ENCODE measurements at regions not wholly inside any gene's neighbourhood (a gene's known extent, or its start where the extent isn't known, plus 50 kb on each side); places are given as distances from the start of the nearest gene placed in this dataset.

DNA sequence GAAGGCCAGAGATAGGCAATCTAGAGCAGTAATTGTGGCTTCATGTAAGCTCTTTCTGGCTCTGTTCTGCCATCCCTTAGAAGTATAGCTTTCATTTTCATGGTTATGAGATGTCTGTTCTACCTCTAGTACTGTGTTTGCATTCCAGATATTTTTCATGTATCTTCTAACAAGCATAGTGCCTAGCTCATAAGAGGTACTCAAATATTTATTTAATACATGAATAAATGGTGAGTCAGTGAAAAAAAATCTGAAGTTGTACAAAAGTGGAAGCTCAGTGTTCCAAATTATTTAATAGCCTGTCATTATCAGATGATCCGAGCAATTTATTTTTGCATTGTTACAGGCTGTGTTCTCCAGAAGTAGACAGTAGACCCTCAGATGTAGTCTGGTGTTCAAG is 64.3 kb downstream of the OXSM start:
- H3K4me3 ChIP-seq (ENCODE audit: control insufficient read depth in 2 of 3, extremely low read depth in 1 of 3, insufficient read depth in 2 of 3, low read depth in 1 of 3, low read length in 3 of 3): no peak overlapping the region
- no peaks in the 10 kb centered on the region for H4K20me1 ChIP-seq (ENCODE audit: control insufficient read depth, extremely low read depth, insufficient read depth, low read length)
- no peaks in the 10 kb centered on the region for H3K79me2 ChIP-seq (ENCODE audit: control insufficient read depth, insufficient read depth, low read length)
- H3K9ac ChIP-seq (ENCODE audit: control insufficient read depth, extremely low read depth, insufficient read depth, low read length): no peak overlapping the region
- H3K27me3 ChIP-seq (ENCODE audit: control insufficient read depth, extremely low read depth, insufficient read depth, low read length): no peaks in the 10 kb centered on the region
- FAIRE-seq: no peak
- peaks cover 5% of the 10 kb centered on the region for H3K4me1 ChIP-seq (ENCODE audit: control insufficient read depth, extremely low read depth, insufficient read depth, low read length)
- H3K9me1 ChIP-seq (ENCODE audit: control insufficient read depth, extremely low read depth, insufficient read depth, low read length): no peaks in the 10 kb centered on the region
- H3K27ac ChIP-seq (ENCODE audit: control insufficient read depth, insufficient read depth, low read length): no peak overlapping the region
- no peaks in the 10 kb centered on the region for H3K36me3 ChIP-seq (ENCODE audit: control insufficient read depth in 2 of 2, extremely low read depth in 1 of 2, insufficient read depth in 2 of 2, low read length in 2 of 2)
- dilution Hi-C loops (cut with MboI; ENCODE audit: extremely low pct_ligation_motif_present, low sequenced_read_pairs): no loop called here
- no peak for DNase-seq (ENCODE audit: low read depth, low spot score)
- no peak overlapping the region for H2AFZ ChIP-seq (ENCODE audit: control insufficient read depth, low read length)
- no peak for TF ChIP-seq EZH2 (IDR thresholded peaks at IDR 0.05; ENCODE audit: low read length)
- TF ChIP-seq, protein P1, sequence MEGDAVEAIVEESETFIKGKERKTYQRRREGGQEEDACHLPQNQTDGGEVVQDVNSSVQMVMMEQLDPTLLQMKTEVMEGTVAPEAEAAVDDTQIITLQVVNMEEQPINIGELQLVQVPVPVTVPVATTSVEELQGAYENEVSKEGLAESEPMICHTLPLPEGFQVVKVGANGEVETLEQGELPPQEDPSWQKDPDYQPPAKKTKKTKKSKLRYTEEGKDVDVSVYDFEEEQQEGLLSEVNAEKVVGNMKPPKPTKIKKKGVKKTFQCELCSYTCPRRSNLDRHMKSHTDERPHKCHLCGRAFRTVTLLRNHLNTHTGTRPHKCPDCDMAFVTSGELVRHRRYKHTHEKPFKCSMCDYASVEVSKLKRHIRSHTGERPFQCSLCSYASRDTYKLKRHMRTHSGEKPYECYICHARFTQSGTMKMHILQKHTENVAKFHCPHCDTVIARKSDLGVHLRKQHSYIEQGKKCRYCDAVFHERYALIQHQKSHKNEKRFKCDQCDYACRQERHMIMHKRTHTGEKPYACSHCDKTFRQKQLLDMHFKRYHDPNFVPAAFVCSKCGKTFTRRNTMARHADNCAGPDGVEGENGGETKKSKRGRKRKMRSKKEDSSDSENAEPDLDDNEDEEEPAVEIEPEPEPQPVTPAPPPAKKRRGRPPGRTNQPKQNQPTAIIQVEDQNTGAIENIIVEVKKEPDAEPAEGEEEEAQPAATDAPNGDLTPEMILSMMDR (optimal IDR thresholded peaks at IDR 0.05 in 1 of 3, IDR thresholded peaks at IDR 0.05 in 1 of 3, conservative IDR thresholded peaks at IDR 0.05 in 1 of 3; ENCODE audit: extremely low read depth in 1 of 3, insufficient read depth in 2 of 3, low read length in 3 of 3): no peak
- no peaks in the 10 kb centered on the region for H3K9me3 ChIP-seq (ENCODE audit: control insufficient read depth, low read depth, low read length)
- no peak overlapping the region for H3K4me2 ChIP-seq (ENCODE audit: control insufficient read depth, extremely low read depth, insufficient read depth, low read depth, low read length)

DNA sequence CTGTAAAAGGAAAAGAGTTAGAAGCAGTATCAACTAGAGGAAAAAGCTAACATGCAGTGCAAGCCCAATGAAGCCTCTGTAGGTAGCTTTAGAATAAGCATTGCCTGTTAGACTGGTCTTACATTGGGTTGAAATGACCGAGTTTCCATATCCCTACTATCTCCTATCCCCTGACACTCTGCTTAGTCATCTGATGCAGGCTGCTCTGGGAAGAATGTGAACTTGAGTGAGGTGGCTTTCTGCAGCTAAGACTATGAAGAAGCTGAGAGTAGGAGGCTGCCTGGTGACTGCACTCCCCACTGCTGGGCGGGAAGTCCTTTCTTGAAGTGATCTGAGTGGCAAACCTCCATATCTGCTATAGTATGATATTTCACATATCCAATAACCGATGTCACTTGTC is 64.7 kb downstream of the OXSM start:
- Histone ChIP-seq H3K27me3 (ENCODE audit: control insufficient read depth, extremely low read depth, insufficient read depth, low read length) (no peaks in the 10 kb centered on the region), H3K27ac (ENCODE audit: control insufficient read depth, insufficient read depth, low read length) (no peak overlapping the region), H3K36me3 (ENCODE audit: control insufficient read depth in 2 of 2, extremely low read depth in 1 of 2, insufficient read depth in 2 of 2, low read length in 2 of 2) (no peaks in the 10 kb centered on the region), H3K4me3 (ENCODE audit: control insufficient read depth in 2 of 3, extremely low read depth in 1 of 3, insufficient read depth in 2 of 3, low read depth in 1 of 3, low read length in 3 of 3) (no peak overlapping the region), H3K79me2 (ENCODE audit: control insufficient read depth, insufficient read depth, low read length) (no peaks in the 10 kb centered on the region), H4K20me1 (ENCODE audit: control insufficient read depth, extremely low read depth, insufficient read depth, low read length) (no peaks in the 10 kb centered on the region), H3K9me1 (ENCODE audit: control insufficient read depth, extremely low read depth, insufficient read depth, low read length) (no peaks in the 10 kb centered on the region), H3K4me2 (ENCODE audit: control insufficient read depth, extremely low read depth, insufficient read depth, low read depth, low read length) (no peak overlapping the region), H3K4me1 (ENCODE audit: control insufficient read depth, extremely low read depth, insufficient read depth, low read length) (peaks cover 4% of the 10 kb centered on the region), H3K9ac (ENCODE audit: control insufficient read depth, extremely low read depth, insufficient read depth, low read length) (no peak overlapping the region), H2AFZ (ENCODE audit: control insufficient read depth, low read length) (no peak overlapping the region), H3K9me3 (ENCODE audit: control insufficient read depth, low read depth, low read length) (no peaks in the 10 kb centered on the region)
- dilution Hi-C loops (cut with MboI; ENCODE audit: extremely low pct_ligation_motif_present, low sequenced_read_pairs): no loop called here
- DNase-seq (ENCODE audit: low read depth, low spot score): no peak
- no peak for FAIRE-seq
- TF ChIP-seq, protein P1 (optimal IDR thresholded peaks at IDR 0.05 in 1 of 3, IDR thresholded peaks at IDR 0.05 in 1 of 3, conservative IDR thresholded peaks at IDR 0.05 in 1 of 3; ENCODE audit: extremely low read depth in 1 of 3, insufficient read depth in 2 of 3, low read length in 3 of 3): no peak
- no peak for TF ChIP-seq EZH2 (IDR thresholded peaks at IDR 0.05; ENCODE audit: low read length)

Measured in keratinocyte (primary cell).